ENCODE measurements at regions not wholly inside any gene's neighbourhood (a gene's known extent, or its start where the extent isn't known, plus 50 kb on each side); places are given as distances from the start of the nearest gene placed in this dataset.
"Not testable (repeated sequence)": the region's sequence is repeated elsewhere in the genome, so short reads cannot be mapped to it uniquely, and the experiment has no call there.

GRCh38 chr12:78562368-78563205 lies 302.0 kb upstream of the SYT1 start:
- no peak overlapping the region for H3K27ac Mint-ChIP-seq (ENCODE audit: unreplicated experiment)

GRCh38 chr12:78563826-78564225 lies 300.7 kb upstream of the SYT1 start:
- H3K36me3 Mint-ChIP-seq (ENCODE audit: low read depth) = no peaks in the 10 kb centered on the region

More at GRCh38 chr12:78562368-78563205, 302.0 kb upstream of the SYT1 start:
- Mint-ChIP-seq H3K4me3 (no peak overlapping the region), H3K27me3 (ENCODE audit: low read depth) (no peaks in the 10 kb centered on the region), H3K4me1 (peaks cover 4% of the 10 kb centered on the region), H3K9me3 (no peaks in the 10 kb centered on the region), H3K36me3 (ENCODE audit: low read depth) (no peaks in the 10 kb centered on the region)
- no peak for DNase-seq (ENCODE audit: low read depth, low spot score)
- peak; percentile 55 for TF ChIP-seq CTCF (conservative IDR thresholded peaks at IDR 0.05)

GRCh38 chr12:78566456-78566855 lies 298.1 kb upstream of the SYT1 start:
- Mint-ChIP-seq H3K36me3 (ENCODE audit: low read depth) (no peaks in the 10 kb centered on the region), H3K27me3 (ENCODE audit: low read depth) (no peaks in the 10 kb centered on the region), H3K4me1 (peaks cover 4% of the 10 kb centered on the region), H3K27ac (ENCODE audit: unreplicated experiment) (no peak overlapping the region), H3K9me3 (no peaks in the 10 kb centered on the region), H3K4me3 (no peak overlapping the region)
- no peak for TF ChIP-seq CTCF (conservative IDR thresholded peaks at IDR 0.05)
- no peak for DNase-seq (ENCODE audit: low read depth, low spot score)

More at GRCh38 chr12:78563826-78564225, 300.7 kb upstream of the SYT1 start:
- H3K9me3 Mint-ChIP-seq = no peaks in the 10 kb centered on the region
- no peak for DNase-seq (ENCODE audit: low read depth, low spot score)
- H3K4me3 Mint-ChIP-seq = no peak overlapping the region
- no peak for TF ChIP-seq CTCF (conservative IDR thresholded peaks at IDR 0.05)
- no peak overlapping the region for H3K27ac Mint-ChIP-seq (ENCODE audit: unreplicated experiment)
- no peaks in the 10 kb centered on the region for H3K27me3 Mint-ChIP-seq (ENCODE audit: low read depth)
- peaks cover 4% of the 10 kb centered on the region for H3K4me1 Mint-ChIP-seq

GRCh38 chr12:78568321-78569020 lies 296.1 kb upstream of the SYT1 start:
- H3K27me3 Mint-ChIP-seq (ENCODE audit: low read depth) = no peaks in the 10 kb centered on the region
- H3K27ac Mint-ChIP-seq (ENCODE audit: unreplicated experiment) = no peak overlapping the region
- no peak for DNase-seq (ENCODE audit: low read depth, low spot score)
- H3K36me3 Mint-ChIP-seq (ENCODE audit: low read depth) = no peaks in the 10 kb centered on the region
- no peak for TF ChIP-seq CTCF (conservative IDR thresholded peaks at IDR 0.05)
- no peaks in the 10 kb centered on the region for H3K9me3 Mint-ChIP-seq
- H3K4me1 Mint-ChIP-seq = no peaks in the 10 kb centered on the region
- H3K4me3 Mint-ChIP-seq = no peak overlapping the region

GRCh38 chr12:78571953-78572352 lies 292.6 kb upstream of the SYT1 start:
- DNase-seq (ENCODE audit: low read depth, low spot score) = no peak
- H3K9me3 Mint-ChIP-seq = peaks cover 5% of the 10 kb centered on the region
- H3K27me3 Mint-ChIP-seq (ENCODE audit: low read depth) = no peaks in the 10 kb centered on the region
- H3K4me3 Mint-ChIP-seq = no peak overlapping the region
- H3K4me1 Mint-ChIP-seq = no peaks in the 10 kb centered on the region
- TF ChIP-seq CTCF (conservative IDR thresholded peaks at IDR 0.05) = no peak
- H3K36me3 Mint-ChIP-seq (ENCODE audit: low read depth) = no peaks in the 10 kb centered on the region
- H3K27ac Mint-ChIP-seq (ENCODE audit: unreplicated experiment) = peak overlapping the region; percentile 22

GRCh38 chr12:78575208-78575607 lies 289.4 kb upstream of the SYT1 start:
- H3K4me1 Mint-ChIP-seq; H3K36me3 Mint-ChIP-seq (ENCODE audit: low read depth); H3K27me3 Mint-ChIP-seq (ENCODE audit: low read depth); H3K9me3 Mint-ChIP-seq; H3K27ac Mint-ChIP-seq (ENCODE audit: unreplicated experiment); DNase-seq (ENCODE audit: low read depth, low spot score); H3K4me3 Mint-ChIP-seq: not testable (repeated sequence)
